GM11168 (cell line): ENCODE measurements at regions not wholly inside any gene's neighbourhood (a gene's known extent, or its start where the extent isn't known, plus 50 kb on each side); places are given as distances from the start of the nearest gene placed in this dataset.
"Not testable (repeated sequence)": the region's sequence is repeated elsewhere in the genome, so short reads cannot be mapped to it uniquely, and the experiment has no call there.

Experiments used
- in situ Hi-C: fragments of 300-500 bp; cut with MboI; formaldehyde crosslinking; loops from one replicate; pipeline ENCODE4 v1.12.0; 2022; ENCODE audit warnings: low sequenced_read_pairs; ENCODE audit not compliant: unreplicated experiment

GRCh38 chr17:70318051-70318450, 148.7 kb downstream of the KCNJ2 start:
- in situ Hi-C loops = no loop called here

- in situ Hi-C loops = no loop called here
These were observed 150.2 kb downstream of the KCNJ2 start for GRCh38 chr17:70319516-70319915.

- in situ Hi-C loops = no loop called here
These were observed 151.5 kb downstream of the KCNJ2 start for GRCh38 chr17:70320673-70321345.

GRCh38 chr17:70321352-70321751, 152.0 kb downstream of the KCNJ2 start:
- in situ Hi-C loops = no loop called here

- in situ Hi-C loops = no loop called here
These were observed 153.9 kb downstream of the KCNJ2 start for GRCh38 chr17:70323269-70323668.

GRCh38 chr17:70324031-70324430, 154.7 kb downstream of the KCNJ2 start:
- in situ Hi-C loops = no loop called here

- in situ Hi-C loops = no loop called here
These were observed 157.9 kb downstream of the KCNJ2 start for GRCh38 chr17:70327279-70327678.

- in situ Hi-C loops = no loop called here
These were observed 158.4 kb downstream of the KCNJ2 start for GRCh38 chr17:70327723-70328122.

- in situ Hi-C loops = no loop called here
These were observed 160.4 kb downstream of the KCNJ2 start for GRCh38 chr17:70329721-70330120.

- in situ Hi-C loops = not testable (repeated sequence)
These were observed 161.7 kb downstream of the KCNJ2 start for GRCh38 chr17:70331066-70331465.

- in situ Hi-C loops = no loop called here
These were observed 163.3 kb downstream of the KCNJ2 start for GRCh38 chr17:70332356-70333210.

- in situ Hi-C loops = no loop called here
These were observed 167.1 kb downstream of the KCNJ2 start for GRCh38 chr17:70336411-70336810.

- in situ Hi-C loops = no loop called here
These were observed 169.6 kb downstream of the KCNJ2 start for GRCh38 chr17:70338946-70339354.

- in situ Hi-C loops = no loop called here
These were observed 173.8 kb downstream of the KCNJ2 start for GRCh38 chr17:70343114-70343513.

GRCh38 chr17:70344386-70345060, 175.2 kb downstream of the KCNJ2 start:
- in situ Hi-C loops = no loop called here

GRCh38 chr17:70345061-70345460, 175.7 kb downstream of the KCNJ2 start:
- in situ Hi-C loops = no loop called here

- in situ Hi-C loops = no loop called here
These were observed 183.5 kb downstream of the KCNJ2 start for GRCh38 chr17:70352834-70353233.

GRCh38 chr17:70353408-70354092, 184.2 kb downstream of the KCNJ2 start:
- in situ Hi-C loops = no loop called here

- in situ Hi-C loops = no loop called here
These were observed 185.9 kb downstream of the KCNJ2 start for GRCh38 chr17:70355185-70355584.

- in situ Hi-C loops = no loop called here
These were observed 187.9 kb downstream of the KCNJ2 start for GRCh38 chr17:70357190-70357589.
